Muscle layer of colon (tissue), 2 donors: ENCODE measurements at regions not wholly inside any gene's neighbourhood (a gene's known extent, or its start where the extent isn't known, plus 50 kb on each side); places are given as distances from the start of the nearest gene placed in this dataset.

ENCODE experiments used
- H3K27ac ChIP-seq: one replicate; pipeline ENCODE4 v1.7.0; 2013; ENCODE audit warnings: low read depth, mild to moderate bottlenecking, low read length, moderate library complexity
- H3K27me3 ChIP-seq, 2 donors: one replicate each; pipeline ENCODE4 v1.7.0; 2013; ENCODE audit warnings: low read length in 2 of 2, mild to moderate bottlenecking in 2 of 2; ENCODE audit not compliant: insufficient read depth in 2 of 2, control insufficient read depth in 1 of 2
- H3K36me3 ChIP-seq: one replicate; pipeline ENCODE4 v1.7.0; 2013; ENCODE audit warnings: mild to moderate bottlenecking, low read length; ENCODE audit not compliant: insufficient read depth
- H3K4me1 ChIP-seq: one replicate; pipeline ENCODE4 v1.7.0; 2013; ENCODE audit warnings: mild to moderate bottlenecking, low read length; ENCODE audit not compliant: insufficient read depth
- H3K4me3 ChIP-seq, 2 donors: one replicate each; pipeline ENCODE4 v1.7.0; 2013; ENCODE audit warnings: low read length in 2 of 2, low read depth in 1 of 2, mild to moderate bottlenecking in 1 of 2, moderate library complexity in 1 of 2
- H3K9ac ChIP-seq: one replicate; pipeline ENCODE4 v1.7.0; 2013; ENCODE audit warnings: low read length
- H3K9me3 ChIP-seq: one replicate; pipeline ENCODE4 v1.7.0; 2013; ENCODE audit warnings: mild to moderate bottlenecking, low read length
- donor health status: abdominal sarcoma.
- donor health status: Adenocarcinoma of cecum.

GRCh38 chr2:64760128-64760527, 106.4 kb upstream of the SERTAD2 start:
- peaks cover 7% of the 10 kb centered on the region for H3K4me1 ChIP-seq
- H3K27ac ChIP-seq = no peak overlapping the region
- no peaks in the 10 kb centered on the region for H3K9me3 ChIP-seq
- no peak overlapping the region for H3K9ac ChIP-seq
- H3K4me3 ChIP-seq = no peak overlapping the region
- H3K36me3 ChIP-seq = no peaks in the 10 kb centered on the region
- H3K27me3 ChIP-seq = no peaks in the 10 kb centered on the region

GRCh38 chr2:64762301-64762997, 108.7 kb upstream of the SERTAD2 start:
- Histone ChIP-seq H3K36me3 (no peaks in the 10 kb centered on the region), H3K9me3 (no peaks in the 10 kb centered on the region), H3K27ac (no peak overlapping the region), H3K4me3 (no peak overlapping the region), H3K9ac (no peak overlapping the region), H3K4me1 (peaks cover 11% of the 10 kb centered on the region), H3K27me3 (no peaks in the 10 kb centered on the region)

- Histone ChIP-seq H3K4me3 (no peak overlapping the region), H3K36me3 (no peaks in the 10 kb centered on the region), H3K27ac (no peak overlapping the region), H3K27me3 (no peaks in the 10 kb centered on the region), H3K9me3 (no peaks in the 10 kb centered on the region), H3K4me1 (peaks cover 11% of the 10 kb centered on the region), H3K9ac (no peak overlapping the region)
These were observed 109.4 kb upstream of the SERTAD2 start for GRCh38 chr2:64763126-64763525.

- peak overlapping the region; percentile 24 for H3K27ac ChIP-seq
- H3K9ac ChIP-seq = no peak overlapping the region
- H3K27me3 ChIP-seq = no peaks in the 10 kb centered on the region
- no peaks in the 10 kb centered on the region for H3K36me3 ChIP-seq
- H3K9me3 ChIP-seq = no peaks in the 10 kb centered on the region
- H3K4me3 ChIP-seq = no peak overlapping the region
- peaks cover 19% of the 10 kb centered on the region for H3K4me1 ChIP-seq
These were observed 111.6 kb upstream of the SERTAD2 start for GRCh38 chr2:64765160-64765805.

- Histone ChIP-seq H3K36me3 (no peaks in the 10 kb centered on the region), H3K9ac (peak overlapping the region; percentile 81), H3K27ac (peak overlapping the region; percentile 86), H3K9me3 (no peaks in the 10 kb centered on the region), H3K4me3 (peak overlapping the region; percentile 62 to 71), H3K4me1 (peaks cover 33% of the 10 kb centered on the region), H3K27me3 (no peaks in the 10 kb centered on the region)
These were observed 113.3 kb upstream of the SERTAD2 start for GRCh38 chr2:64766841-64767669.

GRCh38 chr2:64767670-64768468, 114.2 kb upstream of the SERTAD2 start:
- Histone ChIP-seq H3K4me3 (peak overlapping the region; percentile 62 to 71), H3K27ac (peak overlapping the region; percentile 86), H3K27me3 (no peaks in the 10 kb centered on the region), H3K36me3 (no peaks in the 10 kb centered on the region), H3K9me3 (no peaks in the 10 kb centered on the region), H3K9ac (peak overlapping the region; percentile 81), H3K4me1 (peaks cover 33% of the 10 kb centered on the region)

GRCh38 chr2:64768491-64769005, 114.8 kb upstream of the SERTAD2 start:
- peaks cover 33% of the 10 kb centered on the region for H3K4me1 ChIP-seq
- H3K9ac ChIP-seq = peak overlapping the region; percentile 81
- H3K9me3 ChIP-seq = no peaks in the 10 kb centered on the region
- peak overlapping the region; percentile 86 for H3K27ac ChIP-seq
- no peaks in the 10 kb centered on the region for H3K36me3 ChIP-seq
- H3K4me3 ChIP-seq = peak overlapping the region; percentile 62 to 71
- no peaks in the 10 kb centered on the region for H3K27me3 ChIP-seq

- H3K27me3 ChIP-seq = no peaks in the 10 kb centered on the region
- peak overlapping the region; percentile 32 for H3K27ac ChIP-seq
- H3K9me3 ChIP-seq = no peaks in the 10 kb centered on the region
- H3K4me3 ChIP-seq = no peak overlapping the region
- H3K36me3 ChIP-seq = no peaks in the 10 kb centered on the region
- H3K4me1 ChIP-seq = peaks cover 32% of the 10 kb centered on the region
- H3K9ac ChIP-seq = no peak overlapping the region
These were observed 115.8 kb upstream of the SERTAD2 start for GRCh38 chr2:64769392-64770044.

- Histone ChIP-seq H3K4me3 (no peak overlapping the region), H3K27ac (peak overlapping the region; percentile 76), H3K4me1 (peaks cover 26% of the 10 kb centered on the region), H3K9ac (no peak overlapping the region), H3K36me3 (no peaks in the 10 kb centered on the region), H3K9me3 (no peaks in the 10 kb centered on the region), H3K27me3 (no peaks in the 10 kb centered on the region)
These were observed 116.5 kb upstream of the SERTAD2 start for GRCh38 chr2:64770137-64770780.

GRCh38 chr2:64770781-64771334, 117.1 kb upstream of the SERTAD2 start:
- peaks cover 26% of the 10 kb centered on the region for H3K4me1 ChIP-seq
- H3K27me3 ChIP-seq = no peaks in the 10 kb centered on the region
- H3K27ac ChIP-seq = peak overlapping the region; percentile 76
- no peak overlapping the region for H3K9ac ChIP-seq
- no peaks in the 10 kb centered on the region for H3K36me3 ChIP-seq
- no peak overlapping the region for H3K4me3 ChIP-seq
- no peaks in the 10 kb centered on the region for H3K9me3 ChIP-seq
